ENCODE measurements at regions not wholly inside any gene's neighbourhood (a gene's known extent, or its start where the extent isn't known, plus 50 kb on each side); places are given as distances from the start of the nearest gene placed in this dataset.

- DNase-seq: no peak
- intact Hi-C loops (cut with DNase I): no loop called here
- H3K4me1 ChIP-seq: no peaks in the 10 kb centered on the region
- no peak for ATAC-seq
- H3K4me3 ChIP-seq: no peak overlapping the region
- no peak overlapping the region for H3K27ac ChIP-seq
- H3K27me3 ChIP-seq: no peaks in the 10 kb centered on the region
- TF ChIP-seq, protein P1, sequence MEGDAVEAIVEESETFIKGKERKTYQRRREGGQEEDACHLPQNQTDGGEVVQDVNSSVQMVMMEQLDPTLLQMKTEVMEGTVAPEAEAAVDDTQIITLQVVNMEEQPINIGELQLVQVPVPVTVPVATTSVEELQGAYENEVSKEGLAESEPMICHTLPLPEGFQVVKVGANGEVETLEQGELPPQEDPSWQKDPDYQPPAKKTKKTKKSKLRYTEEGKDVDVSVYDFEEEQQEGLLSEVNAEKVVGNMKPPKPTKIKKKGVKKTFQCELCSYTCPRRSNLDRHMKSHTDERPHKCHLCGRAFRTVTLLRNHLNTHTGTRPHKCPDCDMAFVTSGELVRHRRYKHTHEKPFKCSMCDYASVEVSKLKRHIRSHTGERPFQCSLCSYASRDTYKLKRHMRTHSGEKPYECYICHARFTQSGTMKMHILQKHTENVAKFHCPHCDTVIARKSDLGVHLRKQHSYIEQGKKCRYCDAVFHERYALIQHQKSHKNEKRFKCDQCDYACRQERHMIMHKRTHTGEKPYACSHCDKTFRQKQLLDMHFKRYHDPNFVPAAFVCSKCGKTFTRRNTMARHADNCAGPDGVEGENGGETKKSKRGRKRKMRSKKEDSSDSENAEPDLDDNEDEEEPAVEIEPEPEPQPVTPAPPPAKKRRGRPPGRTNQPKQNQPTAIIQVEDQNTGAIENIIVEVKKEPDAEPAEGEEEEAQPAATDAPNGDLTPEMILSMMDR (IDR thresholded peaks at IDR 0.05): no peak
- no peaks in the 10 kb centered on the region for H3K9me3 ChIP-seq
- no peaks in the 10 kb centered on the region for H3K36me3 ChIP-seq
Measured at GRCh38 chr5:93911609-93912008, 170.2 kb upstream of the POU5F2 start.

DNA sequence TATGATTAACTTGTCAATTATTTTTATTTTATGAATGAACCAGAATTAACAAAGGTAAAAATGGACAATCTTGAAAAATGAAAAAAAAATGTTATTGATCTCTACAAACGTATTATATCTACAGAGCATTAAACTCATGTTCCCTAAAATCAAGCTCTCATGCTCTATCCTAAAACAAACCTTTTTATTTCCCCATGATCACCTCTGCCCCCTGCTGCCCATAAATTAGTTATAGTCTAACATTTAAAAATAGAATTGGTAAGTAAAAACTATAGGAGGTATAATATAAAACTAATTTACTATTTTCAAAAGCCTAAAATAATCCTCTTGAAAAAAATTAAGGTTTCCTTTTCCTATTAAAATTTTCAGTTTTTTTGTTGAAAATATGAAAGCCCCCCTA is 168.0 kb upstream of the POU5F2 start:
- no peaks in the 10 kb centered on the region for H3K4me1 ChIP-seq
- intact Hi-C loops (cut with DNase I): no loop called here
- no peaks in the 10 kb centered on the region for H3K36me3 ChIP-seq
- no peak overlapping the region for H3K27ac ChIP-seq
- no peaks in the 10 kb centered on the region for H3K27me3 ChIP-seq
- H3K4me3 ChIP-seq: no peak overlapping the region
- DNase-seq (no peak), ATAC-seq (no peak)
- TF ChIP-seq, protein P1 (IDR thresholded peaks at IDR 0.05): peak; percentile 16
- H3K9me3 ChIP-seq: no peaks in the 10 kb centered on the region

DNA sequence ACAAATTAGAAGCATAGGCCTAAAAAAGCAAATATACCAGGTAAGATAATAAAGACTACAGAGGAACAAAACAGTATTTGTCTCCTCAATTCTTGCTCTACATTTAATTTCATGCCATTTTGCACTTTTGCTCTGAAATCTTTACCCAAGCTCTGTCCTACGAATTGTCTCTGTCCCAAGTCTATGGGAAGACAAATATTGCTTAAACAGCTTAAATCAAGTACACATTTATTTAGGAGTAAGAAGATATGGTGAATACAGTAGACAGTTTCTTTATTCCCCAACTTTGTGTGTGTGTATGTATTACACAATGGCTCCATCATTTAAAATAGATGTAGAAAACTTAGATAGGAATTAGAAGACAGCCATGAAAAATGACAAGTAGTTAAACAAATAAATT is 163.5 kb upstream of the POU5F2 start:
- H3K27me3 ChIP-seq: no peaks in the 10 kb centered on the region
- DNase-seq (no peak), ATAC-seq (no peak)
- no peak overlapping the region for H3K27ac ChIP-seq
- no peak overlapping the region for H3K4me3 ChIP-seq
- intact Hi-C loops (cut with DNase I): no loop called here
- H3K4me1 ChIP-seq: no peaks in the 10 kb centered on the region
- H3K9me3 ChIP-seq: no peaks in the 10 kb centered on the region
- no peaks in the 10 kb centered on the region for H3K36me3 ChIP-seq
- TF ChIP-seq, protein P1 (IDR thresholded peaks at IDR 0.05): no peak

- intact Hi-C loops (cut with DNase I): no loop called here
- Histone ChIP-seq H3K4me1 (no peaks in the 10 kb centered on the region), H3K36me3 (no peaks in the 10 kb centered on the region), H3K27ac (no peak overlapping the region), H3K27me3 (no peaks in the 10 kb centered on the region), H3K4me3 (no peak overlapping the region), H3K9me3 (no peaks in the 10 kb centered on the region)
- TF ChIP-seq, protein P1 (IDR thresholded peaks at IDR 0.05): no peak
- DNase-seq: no peak
- no peak for ATAC-seq
Measured at GRCh38 chr5:93902288-93902687, 160.9 kb upstream of the POU5F2 start.

DNA sequence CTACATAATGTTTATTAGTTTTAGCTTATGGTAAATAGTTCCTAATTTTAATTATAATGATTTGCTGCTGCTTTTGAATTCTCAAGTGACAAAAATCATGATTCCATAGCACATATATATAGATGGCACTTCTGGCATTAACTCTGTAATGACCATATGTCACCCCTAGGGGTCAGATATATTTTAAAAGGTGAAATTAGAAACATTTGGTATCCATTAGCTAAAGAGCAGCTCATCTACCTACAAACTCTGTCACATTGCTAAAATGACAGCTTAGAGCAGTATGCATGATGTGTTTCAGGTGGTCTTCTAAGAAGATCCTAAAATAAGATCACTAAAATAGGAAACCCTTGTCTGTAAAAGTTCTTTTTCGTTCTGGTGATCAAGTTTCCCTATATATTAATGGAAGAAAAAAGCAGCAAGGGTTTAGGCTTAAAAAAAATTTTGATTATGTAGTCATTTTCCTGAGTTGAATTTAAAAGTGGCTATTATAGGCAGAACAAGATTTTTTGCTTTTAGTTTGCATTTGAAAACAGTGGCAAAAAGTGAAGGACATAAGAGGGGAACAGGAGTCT is 157.7 kb upstream of the POU5F2 start:
- no peak overlapping the region for H3K27ac ChIP-seq
- no peaks in the 10 kb centered on the region for H3K9me3 ChIP-seq
- H3K36me3 ChIP-seq: no peaks in the 10 kb centered on the region
- H3K4me1 ChIP-seq: no peaks in the 10 kb centered on the region
- intact Hi-C loops (cut with DNase I): no loop called here
- TF ChIP-seq, protein P1 (IDR thresholded peaks at IDR 0.05): peak; percentile 39
- DNase-seq: no peak
- no peak overlapping the region for H3K4me3 ChIP-seq
- no peak for ATAC-seq
- H3K27me3 ChIP-seq: no peaks in the 10 kb centered on the region

Measured in upper lobe of right lung (tissue), 1 donor.